ENCODE measurements at regions not wholly inside any gene's neighbourhood (a gene's known extent, or its start where the extent isn't known, plus 50 kb on each side); places are given as distances from the start of the nearest gene placed in this dataset.

GRCh38 chr6:105501246-105501645 is 98.4 kb upstream of the PREP start:
- Mint-ChIP-seq H3K27ac (ENCODE audit: unreplicated experiment) (no peak overlapping the region), H3K4me3 (ENCODE audit: unreplicated experiment) (no peak overlapping the region), H3K4me1 (ENCODE audit: unreplicated experiment) (peaks cover 4% of the 10 kb centered on the region), H3K36me3 (ENCODE audit: low read depth, unreplicated experiment) (no peaks in the 10 kb centered on the region), H3K27me3 (ENCODE audit: unreplicated experiment) (no peaks in the 10 kb centered on the region), H3K9me3 (ENCODE audit: unreplicated experiment) (no peaks in the 10 kb centered on the region)
- no peak for TF ChIP-seq CTCF (IDR thresholded peaks at IDR 0.05; ENCODE audit: unreplicated experiment)
- DNase-seq (ENCODE audit: low spot score): no peak

- H3K4me3 Mint-ChIP-seq (ENCODE audit: unreplicated experiment): no peak overlapping the region
- no peaks in the 10 kb centered on the region for H3K36me3 Mint-ChIP-seq (ENCODE audit: low read depth, unreplicated experiment)
- no peaks in the 10 kb centered on the region for H3K9me3 Mint-ChIP-seq (ENCODE audit: unreplicated experiment)
- no peaks in the 10 kb centered on the region for H3K27me3 Mint-ChIP-seq (ENCODE audit: unreplicated experiment)
- no peak for TF ChIP-seq CTCF (IDR thresholded peaks at IDR 0.05; ENCODE audit: unreplicated experiment)
- H3K27ac Mint-ChIP-seq (ENCODE audit: unreplicated experiment): no peak overlapping the region
- H3K4me1 Mint-ChIP-seq (ENCODE audit: unreplicated experiment): peaks cover 4% of the 10 kb centered on the region
- DNase-seq (ENCODE audit: low spot score): no peak
These were observed 97.8 kb upstream of the PREP start for GRCh38 chr6:105500693-105501092.

- no peak overlapping the region for H3K27ac Mint-ChIP-seq (ENCODE audit: unreplicated experiment)
- H3K4me1 Mint-ChIP-seq (ENCODE audit: unreplicated experiment): peaks cover 4% of the 10 kb centered on the region
- TF ChIP-seq CTCF (IDR thresholded peaks at IDR 0.05; ENCODE audit: unreplicated experiment): no peak
- no peak overlapping the region for H3K4me3 Mint-ChIP-seq (ENCODE audit: unreplicated experiment)
- H3K36me3 Mint-ChIP-seq (ENCODE audit: low read depth, unreplicated experiment): no peaks in the 10 kb centered on the region
- DNase-seq (ENCODE audit: low spot score): no peak
- H3K27me3 Mint-ChIP-seq (ENCODE audit: unreplicated experiment): no peaks in the 10 kb centered on the region
- no peaks in the 10 kb centered on the region for H3K9me3 Mint-ChIP-seq (ENCODE audit: unreplicated experiment)
These were observed 97.0 kb upstream of the PREP start for GRCh38 chr6:105499931-105500330.

- Mint-ChIP-seq H3K4me3 (ENCODE audit: unreplicated experiment) (no peak overlapping the region), H3K27ac (ENCODE audit: unreplicated experiment) (no peak overlapping the region), H3K4me1 (ENCODE audit: unreplicated experiment) (peaks cover 4% of the 10 kb centered on the region), H3K9me3 (ENCODE audit: unreplicated experiment) (no peaks in the 10 kb centered on the region), H3K27me3 (ENCODE audit: unreplicated experiment) (no peaks in the 10 kb centered on the region), H3K36me3 (ENCODE audit: low read depth, unreplicated experiment) (no peaks in the 10 kb centered on the region)
- no peak for TF ChIP-seq CTCF (IDR thresholded peaks at IDR 0.05; ENCODE audit: unreplicated experiment)
- DNase-seq (ENCODE audit: low spot score): no peak
These were observed 96.4 kb upstream of the PREP start for GRCh38 chr6:105499136-105499870.

- H3K4me1 Mint-ChIP-seq (ENCODE audit: unreplicated experiment): peaks cover 14% of the 10 kb centered on the region
- no peak for TF ChIP-seq CTCF (IDR thresholded peaks at IDR 0.05; ENCODE audit: unreplicated experiment)
- H3K27me3 Mint-ChIP-seq (ENCODE audit: unreplicated experiment): no peaks in the 10 kb centered on the region
These were observed 94.7 kb upstream of the PREP start for GRCh38 chr6:105497549-105497948.

More at GRCh38 chr6:105497549-105497948, 94.7 kb upstream of the PREP start:
- H3K4me3 Mint-ChIP-seq (ENCODE audit: unreplicated experiment): no peak overlapping the region
- H3K36me3 Mint-ChIP-seq (ENCODE audit: low read depth, unreplicated experiment): no peaks in the 10 kb centered on the region
- no peaks in the 10 kb centered on the region for H3K9me3 Mint-ChIP-seq (ENCODE audit: unreplicated experiment)
- DNase-seq (ENCODE audit: low spot score): no peak
- no peak overlapping the region for H3K27ac Mint-ChIP-seq (ENCODE audit: unreplicated experiment)
